ENCODE measurements at regions not wholly inside any gene's neighbourhood (a gene's known extent, or its start where the extent isn't known, plus 50 kb on each side); places are given as distances from the start of the nearest gene placed in this dataset.
"Not testable (repeated sequence)": the region's sequence is repeated elsewhere in the genome, so short reads cannot be mapped to it uniquely, and the experiment has no call there.

DNA sequence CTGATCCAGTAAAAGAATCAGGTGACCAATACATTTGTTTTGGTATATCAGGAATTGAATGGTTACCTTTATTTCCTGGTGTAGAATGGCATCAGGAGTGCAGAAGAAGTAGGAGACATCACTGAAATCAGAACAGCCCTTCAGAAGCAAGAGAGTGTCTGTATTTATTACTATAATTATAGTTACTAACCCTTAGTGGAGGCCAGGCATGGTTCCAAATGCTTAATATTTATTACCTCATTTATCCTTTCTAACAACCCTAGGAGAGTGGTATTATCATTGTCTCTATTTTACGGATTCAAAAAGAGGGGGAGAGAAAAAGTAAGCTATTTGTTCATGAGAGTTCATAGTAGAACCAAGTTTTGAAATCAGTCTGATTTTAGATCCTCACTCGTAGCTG, 1292.9 kb downstream of the PCDH9 start:
- DNase-seq = no peak

DNA sequence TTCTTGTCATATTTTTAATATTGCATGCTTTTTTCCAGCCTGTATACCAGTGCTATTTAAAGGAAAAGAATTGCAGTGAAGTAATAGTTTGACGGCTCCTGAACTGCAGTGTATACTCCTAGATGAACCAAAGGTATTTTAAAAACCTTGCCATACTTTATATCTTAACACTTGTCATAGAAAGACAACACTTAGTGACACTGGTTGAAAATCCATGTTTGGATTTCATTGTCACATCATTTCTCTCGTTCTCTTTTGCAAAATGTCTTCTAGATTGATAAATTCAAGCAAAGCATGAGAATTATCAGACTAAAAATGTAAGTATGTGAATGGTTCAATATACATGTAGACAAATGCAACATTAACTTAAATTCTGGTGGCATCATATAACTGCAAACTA, 1293.9 kb downstream of the PCDH9 start:
- no peak for DNase-seq

DNA sequence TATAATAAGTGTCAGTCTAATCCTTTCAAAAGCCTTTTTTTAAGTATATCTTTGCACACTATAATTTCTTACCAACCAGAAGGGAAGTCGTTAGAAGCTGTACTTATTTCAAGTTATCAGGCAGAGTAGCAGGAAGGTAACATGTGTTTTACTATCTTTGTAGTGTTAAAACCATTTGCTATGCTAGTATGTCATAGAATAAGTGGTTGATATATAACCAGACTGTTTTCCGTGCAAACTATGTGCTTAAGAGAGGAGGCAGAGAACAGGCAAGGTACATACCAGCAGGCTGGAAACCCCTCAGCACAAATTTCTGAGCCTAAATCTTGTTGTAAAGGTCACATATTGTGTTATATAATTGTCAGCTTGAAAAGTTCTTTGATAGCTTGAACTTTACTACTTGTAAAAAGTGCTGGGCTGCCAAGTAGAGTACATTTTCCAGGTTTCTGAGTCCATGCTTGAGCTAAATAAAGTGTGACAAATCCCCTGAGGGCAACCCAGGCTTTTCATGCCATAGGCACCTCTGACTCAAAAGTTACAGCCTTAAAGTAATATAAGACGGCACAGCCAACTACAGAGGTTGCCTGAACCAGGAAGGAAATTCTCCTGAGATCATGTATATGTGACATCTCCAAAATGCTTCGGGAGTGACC, 1297.4 kb downstream of the PCDH9 start:
- no peak for DNase-seq

- no peak for DNase-seq
Observed at GRCh38 chr13:65932013-65932412, 1298.1 kb downstream of the PCDH9 start.

DNA sequence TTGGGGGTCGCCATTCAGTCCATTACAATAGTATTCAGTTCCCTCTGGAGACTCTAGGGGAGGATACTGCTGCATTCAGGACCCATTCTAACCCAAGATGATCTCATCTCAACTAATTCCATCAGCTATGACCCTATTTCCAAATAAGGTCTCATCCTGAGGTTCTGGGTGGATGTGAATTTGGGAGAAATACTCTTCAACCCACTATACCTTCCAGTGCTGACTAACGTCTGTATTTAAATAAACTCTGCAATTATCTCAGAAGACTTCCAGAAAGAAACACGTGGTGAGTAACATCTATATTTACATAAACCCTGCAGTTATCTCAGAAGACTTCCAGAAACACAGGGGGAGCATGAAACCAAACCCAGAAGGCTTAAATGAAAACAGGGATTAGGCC, 1300.7 kb downstream of the PCDH9 start:
- no peak for DNase-seq

DNA sequence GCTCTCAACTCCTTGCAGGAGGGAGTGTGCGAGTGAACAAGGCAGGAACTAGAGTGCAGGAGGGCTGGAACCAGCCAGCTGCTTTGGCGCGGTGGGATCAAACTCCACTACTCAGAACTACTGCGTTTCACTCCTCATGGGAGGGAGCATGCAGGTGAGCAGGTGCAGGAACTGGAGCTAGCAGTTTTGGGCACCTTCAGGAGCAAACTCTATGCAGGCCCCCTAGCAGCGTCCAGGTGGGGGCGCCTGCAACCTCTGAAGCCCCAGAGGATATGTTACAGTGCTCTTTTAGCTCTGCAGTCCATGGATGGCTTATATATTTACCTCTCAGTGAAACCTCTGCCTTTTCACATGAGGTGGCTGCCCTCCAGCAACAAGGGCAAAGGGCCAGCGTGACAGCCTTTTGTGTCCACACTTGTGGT, 1303.4 kb downstream of the PCDH9 start:
- no peak for DNase-seq

DNA sequence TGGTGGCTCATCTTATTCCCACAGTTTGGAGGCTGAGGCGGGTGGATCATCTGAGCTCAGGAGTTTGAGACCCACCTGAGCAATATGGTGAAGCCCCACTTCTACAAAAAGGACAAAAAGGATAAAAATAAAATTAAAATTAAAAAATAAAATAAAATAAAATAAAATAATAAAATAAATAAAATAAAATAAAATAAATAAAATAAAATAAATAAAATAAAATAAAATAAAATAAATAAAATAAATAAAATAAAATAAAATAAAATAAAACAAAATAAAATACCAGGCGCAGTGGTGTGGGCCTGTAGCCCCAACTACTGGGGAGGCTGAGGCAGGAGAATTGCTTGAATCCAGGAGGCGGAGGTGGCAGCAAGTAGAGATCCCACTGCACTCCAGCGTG, 1307.3 kb downstream of the PCDH9 start:
- not testable (repeated sequence) for DNase-seq

DNA sequence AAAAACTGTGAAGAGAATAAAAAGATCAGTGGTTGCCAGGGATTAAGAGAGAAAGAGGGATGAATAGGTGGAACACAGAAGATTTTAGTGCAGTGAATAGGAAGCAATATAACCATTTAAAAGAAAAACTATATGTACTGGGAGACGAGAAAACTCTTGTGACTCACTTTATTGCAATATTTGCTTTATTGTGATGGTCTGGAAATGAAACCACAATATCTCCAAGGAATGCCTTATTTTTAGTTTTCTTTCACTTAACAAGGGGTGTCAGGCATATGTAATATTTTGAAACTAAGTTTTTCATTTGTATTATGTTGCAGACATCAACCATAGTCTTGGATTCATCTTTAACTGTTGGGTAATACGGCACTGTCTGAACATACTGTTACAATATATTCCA, 1308.2 kb downstream of the PCDH9 start:
- no peak for DNase-seq

DNA sequence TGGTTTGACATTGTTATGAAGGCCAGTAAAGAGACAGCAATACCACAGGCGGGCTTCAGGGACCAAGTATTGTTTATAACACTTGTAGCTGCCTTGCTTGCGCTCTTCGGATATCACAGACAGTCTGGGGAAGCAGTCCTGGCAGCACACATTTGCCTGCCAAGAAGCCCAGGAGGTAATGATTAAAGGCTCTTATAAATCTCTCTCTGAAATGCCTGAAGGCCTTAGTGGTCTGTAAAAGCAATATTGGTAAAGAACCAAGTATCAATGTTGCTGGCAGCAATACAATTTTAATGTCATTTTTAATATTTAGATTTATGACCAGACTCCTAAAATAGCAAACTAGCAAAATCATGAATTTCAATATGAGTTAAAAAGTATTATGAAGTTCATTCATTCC, 1312.4 kb downstream of the PCDH9 start:
- no peak for DNase-seq

DNA sequence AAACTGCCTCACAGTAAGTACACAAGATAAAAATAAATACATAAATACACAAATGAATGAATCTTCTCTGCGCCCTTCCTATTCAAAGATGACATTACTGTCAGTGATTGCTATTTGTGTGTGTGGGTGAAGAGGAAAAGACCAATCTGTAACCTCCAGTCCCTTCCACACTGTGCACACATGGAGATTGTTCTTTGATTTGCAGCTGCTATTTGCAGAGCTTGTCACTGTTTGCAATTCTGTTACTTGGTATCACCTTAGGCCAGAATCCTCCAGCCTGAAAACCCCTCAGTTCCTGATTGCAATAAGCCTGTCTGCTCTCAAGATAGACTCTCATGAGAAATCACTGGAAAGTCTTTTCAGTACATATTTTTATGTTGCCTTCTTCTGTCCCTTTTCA, 1314.9 kb downstream of the PCDH9 start:
- DNase-seq = no peak

DNA sequence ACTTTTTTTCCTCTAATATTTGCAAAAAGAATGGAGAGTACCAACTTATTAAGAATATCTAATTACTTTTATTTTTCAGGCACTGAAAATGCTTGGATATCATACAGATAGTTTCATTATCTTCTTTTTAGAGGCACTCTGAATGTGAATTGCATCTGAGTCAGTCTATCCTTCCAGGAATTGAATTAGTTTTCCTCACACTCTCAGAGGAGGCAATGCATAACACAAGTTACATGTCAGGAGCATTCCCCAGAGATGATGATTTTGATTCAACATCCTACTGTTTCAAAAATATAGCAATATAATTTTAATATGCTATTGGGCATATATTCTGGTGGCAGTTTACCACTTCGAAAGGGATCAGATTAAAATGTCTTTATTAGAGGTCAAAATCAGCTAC, 1315.4 kb downstream of the PCDH9 start:
- DNase-seq = no peak

DNA sequence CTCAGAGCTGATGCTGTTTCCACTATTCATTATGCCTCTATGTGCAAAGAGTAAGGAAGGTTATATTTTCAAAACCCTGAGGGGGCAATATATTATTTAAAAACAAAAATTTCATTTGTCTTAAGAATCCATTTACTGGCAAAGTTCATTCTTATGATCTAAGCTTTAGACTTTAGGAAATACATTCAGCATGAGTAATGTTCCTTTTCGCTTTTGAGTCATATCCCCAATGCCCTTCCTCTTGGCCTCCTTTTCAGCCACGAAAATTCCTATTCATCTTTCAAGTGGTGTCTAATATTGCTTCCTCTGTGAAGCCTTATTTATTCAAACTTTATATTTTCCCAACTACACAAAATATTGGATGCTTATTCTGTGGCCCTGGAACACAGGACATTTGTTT, 1317.0 kb downstream of the PCDH9 start:
- no peak for DNase-seq

DNA sequence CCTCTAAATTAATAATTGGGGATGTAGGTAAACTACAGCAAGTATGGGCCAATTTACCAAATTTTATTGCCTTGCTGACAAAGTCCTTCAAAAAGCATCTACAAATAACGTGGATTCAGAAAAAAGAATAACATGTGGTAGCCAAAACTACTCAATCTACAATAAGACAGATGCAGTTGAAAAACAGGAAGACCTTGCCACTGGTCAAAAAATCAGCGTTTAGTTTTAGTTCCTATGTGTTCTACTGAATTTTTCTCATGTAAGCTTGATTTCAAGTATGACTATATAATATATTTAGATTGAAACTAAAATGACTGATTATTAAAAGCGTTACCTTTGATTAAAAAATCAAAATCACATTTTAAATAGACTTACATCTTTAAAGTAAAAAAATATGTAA, 1317.6 kb downstream of the PCDH9 start:
- DNase-seq = no peak

DNA sequence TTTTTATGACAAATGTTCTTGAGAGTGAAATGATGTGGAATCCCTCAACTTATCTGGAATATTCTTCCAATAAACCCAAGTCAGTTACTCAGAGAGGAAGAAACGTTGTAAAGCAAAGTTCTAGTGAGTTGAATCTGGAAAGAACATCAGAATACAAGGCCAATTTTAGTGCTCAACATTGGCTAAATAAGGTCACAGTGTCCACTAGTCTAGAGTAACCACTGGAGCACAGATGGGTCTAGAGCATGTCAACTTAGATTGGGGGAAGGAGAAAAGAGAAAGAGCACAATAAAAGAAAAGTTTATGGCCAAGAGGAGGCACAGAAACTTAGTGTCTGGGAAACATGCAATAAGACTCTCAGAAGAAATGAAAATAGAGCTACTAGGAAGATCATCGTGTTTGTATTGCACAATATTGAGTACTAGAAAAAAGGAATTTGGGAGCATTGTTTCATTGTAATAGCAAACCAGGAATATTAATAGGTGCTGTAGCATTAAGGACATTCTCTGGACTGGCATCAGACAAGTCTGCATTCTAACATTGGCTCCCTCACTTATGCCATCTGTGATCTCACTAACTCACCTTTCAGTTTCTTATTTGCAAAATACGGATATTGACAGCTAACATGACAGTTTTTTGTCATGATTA, 1318.5 kb downstream of the PCDH9 start:
- no peak for DNase-seq

GRCh38 chr13:65909501-65909900, 1320.6 kb downstream of the PCDH9 start:
- DNase-seq = no peak

DNA sequence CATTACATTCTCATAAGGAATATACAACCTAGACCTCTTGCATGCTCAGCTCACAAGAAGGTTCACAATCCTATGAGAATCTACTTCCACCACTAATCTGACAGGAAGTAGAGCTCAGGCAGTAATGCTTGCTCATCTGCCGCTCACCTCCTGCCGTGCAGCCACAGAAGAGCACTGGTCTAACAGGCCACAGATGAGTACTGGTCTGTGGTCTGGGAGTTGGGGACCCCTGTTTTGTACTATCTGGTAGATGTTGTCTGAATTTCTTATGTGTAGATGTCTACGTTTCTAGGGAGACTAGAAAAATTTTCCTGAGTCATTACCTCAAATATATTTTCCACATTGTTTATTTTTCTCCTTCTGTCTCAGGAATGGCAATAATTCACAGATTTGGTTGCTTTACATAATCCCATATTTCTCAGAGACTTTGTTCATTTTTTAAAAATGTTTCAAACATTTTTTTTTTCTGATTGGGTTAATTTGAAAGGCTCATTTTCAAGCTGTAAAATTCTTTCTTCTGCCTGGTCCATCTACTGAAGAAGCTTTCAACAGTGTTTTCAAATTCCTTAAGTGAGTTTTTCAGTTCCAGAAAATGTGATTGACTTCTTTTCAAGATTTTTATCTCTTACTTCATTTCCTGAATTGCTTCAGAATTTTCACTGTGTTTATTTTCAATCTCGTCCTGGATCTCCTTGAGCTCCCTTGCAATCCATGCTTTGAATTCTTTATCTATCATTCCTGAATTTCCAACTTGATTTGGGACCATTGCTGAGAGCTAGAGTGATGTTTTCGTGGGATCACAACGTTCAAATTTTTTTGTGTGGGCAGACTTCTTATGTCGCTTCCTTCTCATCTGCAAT, 1322.2 kb downstream of the PCDH9 start:
- DNase-seq = no peak

GRCh38 chr13:65901723-65902122, 1328.4 kb downstream of the PCDH9 start:
- no peak for DNase-seq

GRCh38 chr13:65894049-65894448, 1336.1 kb downstream of the PCDH9 start:
- DNase-seq = no peak

DNA sequence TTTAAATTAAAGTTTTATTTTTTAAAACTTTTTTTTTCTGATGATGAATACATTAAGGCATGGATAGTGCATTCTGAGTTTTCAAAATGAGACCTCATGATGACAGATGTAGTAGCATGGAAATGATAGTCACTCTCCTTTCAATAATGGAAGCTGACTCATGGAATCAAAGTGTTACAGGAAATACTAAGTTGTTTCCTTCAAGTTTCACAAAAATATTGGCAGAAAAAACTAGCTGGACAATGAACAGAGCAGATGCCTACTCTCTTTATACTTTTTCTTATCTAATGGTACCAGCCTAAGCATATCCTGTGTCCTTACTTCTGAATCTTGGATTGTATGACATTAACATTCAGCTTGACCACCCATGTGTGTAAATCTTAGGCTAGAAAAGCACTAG, 1337.3 kb downstream of the PCDH9 start:
- DNase-seq = no peak

DNA sequence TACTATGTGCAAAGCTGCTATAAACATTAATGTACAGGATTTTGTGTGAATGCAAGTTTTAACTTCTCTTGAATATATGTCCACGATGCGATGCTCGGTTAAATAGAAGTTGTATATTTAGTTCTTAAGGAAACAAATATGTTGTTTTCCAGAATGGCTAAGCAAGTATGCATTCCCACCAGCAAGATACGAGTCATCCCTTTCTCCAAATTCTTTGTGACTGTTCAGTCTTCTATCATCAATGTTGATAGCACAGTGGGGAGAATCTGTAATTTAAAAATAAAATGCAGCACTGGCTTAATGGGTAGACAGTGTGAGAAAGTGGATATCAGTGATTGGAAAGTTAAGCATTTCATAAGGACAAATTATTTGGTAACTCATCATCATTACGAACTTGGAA, 1340.8 kb downstream of the PCDH9 start:
- DNase-seq = no peak

- no peak for DNase-seq
Observed at GRCh38 chr13:65882810-65883209, 1347.3 kb downstream of the PCDH9 start.

- DNase-seq = no peak
Observed at GRCh38 chr13:65881561-65882155, 1348.5 kb downstream of the PCDH9 start.

DNA sequence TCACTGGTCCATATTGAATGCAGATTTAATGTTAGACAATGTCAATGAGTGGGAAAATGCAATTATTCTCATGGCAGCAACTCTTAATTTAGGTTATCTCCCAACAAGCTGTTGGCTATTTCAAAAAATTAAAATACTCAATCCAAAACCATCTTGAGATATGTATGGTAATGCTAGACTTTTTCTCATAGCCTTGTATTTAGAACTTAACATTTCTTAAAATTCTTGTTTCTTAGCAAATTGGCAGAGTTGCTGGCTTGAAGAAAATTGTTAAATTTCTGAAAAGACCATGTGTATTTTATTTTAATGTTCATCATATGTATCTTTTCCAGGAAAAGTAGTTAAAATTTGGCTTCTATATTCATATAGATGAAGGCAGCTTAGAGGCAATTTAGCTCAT, 1355.1 kb downstream of the PCDH9 start:
- DNase-seq = no peak

- no peak for DNase-seq
Observed at GRCh38 chr13:65872448-65872847, 1357.7 kb downstream of the PCDH9 start.

All from activated gamma-delta T cell (primary cell).